Bronchial epithelial cell (primary cell): ENCODE measurements at regions not wholly inside any gene's neighbourhood (a gene's known extent, or its start where the extent isn't known, plus 50 kb on each side); places are given as distances from the start of the nearest gene placed in this dataset.

Source experiments
- DNase-seq: peaks from one replicate; pipeline ENCODE4 v3.0.0-alpha.2; 2010; ENCODE audit warnings: low read depth
- FAIRE-seq: peaks from 2 replicates; lab custom pipeline; 2011; peaks lifted over from hg19 to GRCh38; lab: Jason Lieb, UNC
- H3K27me3 ChIP-seq: 2 replicates; pipeline ENCODE4 v1.5.1; 2011; ENCODE audit warnings: low read length; ENCODE audit not compliant: control insufficient read depth, insufficient read depth
- H3K36me3 ChIP-seq: 2 replicates; pipeline ENCODE4 v1.5.1; 2011; ENCODE audit warnings: low read length; ENCODE audit not compliant: control insufficient read depth, insufficient read depth
- H3K4me3 ChIP-seq: 2 replicates; pipeline ENCODE4 v1.5.1; 2011; ENCODE audit warnings: mild to moderate bottlenecking, low read depth, low read length, control low read depth
- TF ChIP-seq, protein P1 (sequence below): IDR thresholded peaks from 2 replicates; pipeline ENCODE4 v1.5.1; 2011; ENCODE audit warnings: mild to moderate bottlenecking, moderate library complexity, low read length, control low read depth, inconsistent platforms; ENCODE audit not compliant: insufficient read depth, severe bottlenecking

DNA sequence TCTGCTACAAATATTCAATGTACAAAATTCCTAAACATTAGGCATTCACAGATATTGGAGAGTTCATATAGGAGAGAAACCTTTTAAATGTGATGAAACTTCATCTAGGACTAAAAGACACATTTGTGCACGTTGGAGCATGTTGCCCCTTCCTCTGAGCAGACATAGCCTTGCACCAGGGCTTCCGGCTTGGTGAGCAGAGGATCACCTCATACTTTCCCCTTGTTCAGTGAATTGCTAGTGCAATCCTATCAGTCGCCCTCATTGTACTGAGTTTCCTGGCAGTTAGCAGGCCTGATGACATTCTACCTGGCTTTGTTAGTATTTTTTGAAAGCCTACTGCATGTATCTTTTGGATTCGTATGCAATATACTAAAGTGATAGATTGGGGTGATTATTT is 466.2 kb downstream of the SPRY1 start:
- H3K36me3 ChIP-seq: no peaks in the 10 kb centered on the region
- H3K27me3 ChIP-seq: no peaks in the 10 kb centered on the region
- FAIRE-seq (no peak), DNase-seq (peak; percentile 74)
- H3K4me3 ChIP-seq: no peak overlapping the region
- TF ChIP-seq, protein P1, sequence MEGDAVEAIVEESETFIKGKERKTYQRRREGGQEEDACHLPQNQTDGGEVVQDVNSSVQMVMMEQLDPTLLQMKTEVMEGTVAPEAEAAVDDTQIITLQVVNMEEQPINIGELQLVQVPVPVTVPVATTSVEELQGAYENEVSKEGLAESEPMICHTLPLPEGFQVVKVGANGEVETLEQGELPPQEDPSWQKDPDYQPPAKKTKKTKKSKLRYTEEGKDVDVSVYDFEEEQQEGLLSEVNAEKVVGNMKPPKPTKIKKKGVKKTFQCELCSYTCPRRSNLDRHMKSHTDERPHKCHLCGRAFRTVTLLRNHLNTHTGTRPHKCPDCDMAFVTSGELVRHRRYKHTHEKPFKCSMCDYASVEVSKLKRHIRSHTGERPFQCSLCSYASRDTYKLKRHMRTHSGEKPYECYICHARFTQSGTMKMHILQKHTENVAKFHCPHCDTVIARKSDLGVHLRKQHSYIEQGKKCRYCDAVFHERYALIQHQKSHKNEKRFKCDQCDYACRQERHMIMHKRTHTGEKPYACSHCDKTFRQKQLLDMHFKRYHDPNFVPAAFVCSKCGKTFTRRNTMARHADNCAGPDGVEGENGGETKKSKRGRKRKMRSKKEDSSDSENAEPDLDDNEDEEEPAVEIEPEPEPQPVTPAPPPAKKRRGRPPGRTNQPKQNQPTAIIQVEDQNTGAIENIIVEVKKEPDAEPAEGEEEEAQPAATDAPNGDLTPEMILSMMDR: no peak

GRCh38 chr4:123866796-123867195 is 470.2 kb downstream of the SPRY1 start:
- H3K36me3 ChIP-seq: no peaks in the 10 kb centered on the region
- TF ChIP-seq, protein P1: no peak
- no peak overlapping the region for H3K4me3 ChIP-seq
- FAIRE-seq (no peak), DNase-seq (no peak)
- H3K27me3 ChIP-seq: no peaks in the 10 kb centered on the region

DNA sequence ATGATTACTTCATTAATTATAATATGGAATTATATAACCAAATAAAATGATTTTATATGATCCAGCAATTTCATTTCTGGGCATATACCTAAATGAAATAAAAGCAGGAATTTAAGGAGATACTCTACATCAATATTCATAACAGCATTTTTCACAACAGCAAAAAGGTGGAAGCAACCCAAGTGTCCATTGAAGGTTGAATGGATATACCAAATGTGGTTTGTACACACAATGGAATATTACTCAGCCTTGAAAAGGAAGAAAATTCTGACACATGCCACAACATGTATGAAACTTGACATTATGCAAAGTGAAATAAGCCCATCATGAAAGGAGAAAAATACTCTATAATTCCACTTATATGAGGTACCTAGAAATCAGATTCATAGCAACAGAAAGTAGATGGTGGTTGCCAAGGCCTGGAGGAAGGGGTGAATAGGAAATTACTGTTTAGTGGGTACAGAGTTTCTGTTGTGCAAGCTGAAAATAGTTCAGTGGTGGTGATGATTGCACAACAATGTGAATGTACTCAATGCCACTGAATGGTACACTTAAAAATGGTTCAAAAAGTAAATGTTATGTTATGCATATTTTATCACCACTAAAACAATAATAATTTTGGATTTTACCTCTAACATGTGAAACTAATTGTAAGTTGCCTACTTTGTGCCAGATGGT is 471.5 kb downstream of the SPRY1 start:
- DNase-seq (no peak), FAIRE-seq (no peak)
- no peak overlapping the region for H3K4me3 ChIP-seq

GRCh38 chr4:123869286-123870215 is 473.0 kb downstream of the SPRY1 start:
- DNase-seq: no peak
- no peak for FAIRE-seq

More for the DNA sequence above, 471.5 kb downstream of the SPRY1 start:
- H3K36me3 ChIP-seq: no peaks in the 10 kb centered on the region
- TF ChIP-seq, protein P1: no peak
- H3K27me3 ChIP-seq: no peaks in the 10 kb centered on the region

GRCh38 chr4:123870216-123870876 is 473.8 kb downstream of the SPRY1 start:
- Histone ChIP-seq H3K27me3 (no peaks in the 10 kb centered on the region), H3K4me3 (no peak overlapping the region), H3K36me3 (no peaks in the 10 kb centered on the region)
- TF ChIP-seq, protein P1: no peak
- DNase-seq: peak; percentile 27
- FAIRE-seq: no peak

More at GRCh38 chr4:123869286-123870215, 473.0 kb downstream of the SPRY1 start:
- TF ChIP-seq, protein P1: no peak
- Histone ChIP-seq H3K4me3 (no peak overlapping the region), H3K36me3 (no peaks in the 10 kb centered on the region), H3K27me3 (no peaks in the 10 kb centered on the region)
